PC-9 (cell line): ENCODE measurements at regions not wholly inside any gene's neighbourhood (a gene's known extent, or its start where the extent isn't known, plus 50 kb on each side); places are given as distances from the start of the nearest gene placed in this dataset.

Source experiments
- BruUV-seq: library from RNA; stranded (reverse); fragments of 400-500 nt; replicated peaks from 2 replicates; lab custom pipeline; 2021; lab: Mats Ljungman, UMichigan
- CTCF ChIA-PET: fragments of 300-600 bp; sonication (Branson Sonifier 250); formaldehyde crosslinking; loops from one replicate; lab custom pipeline; 2022; ENCODE audit warnings: antibody characterized with exemption; lab: Charles Lee
- POLR2A ChIA-PET: fragments of 300-600 bp; sonication (Branson Sonifier 250); formaldehyde crosslinking; loops from one replicate; lab custom pipeline; 2022; ENCODE audit warnings: antibody characterized with exemption; ENCODE audit not compliant: unreplicated experiment; lab: Charles Lee
- DNase-seq, 2 experiments: peaks; one replicate each; pipeline versions ENCODE4 v3.0.0 to v3.0.0-alpha.2; 2015 to 2022; ENCODE audit warnings: mixed read lengths in 1 of 2
- H2AFZ ChIP-seq: fragments of 200-600 bp; sonication (generic); 2 replicates; pipeline ENCODE4 v1.8.1; 2017; ENCODE audit warnings: antibody characterized with exemption
- H3F3A ChIP-seq: fragments of 200-600 bp; sonication (generic); 2 replicates; pipeline ENCODE4 v1.8.1; 2017; ENCODE audit warnings: antibody characterized with exemption, mild to moderate bottlenecking, low read depth; ENCODE audit not compliant: insufficient read depth
- H3K27ac ChIP-seq: fragments of 200-600 bp; sonication (generic); 2 replicates; pipeline ENCODE4 v1.6.1; 2016; ENCODE audit warnings: mixed run types
- H3K27me3 ChIP-seq: fragments of 200-600 bp; sonication (generic); 2 replicates; pipeline ENCODE4 v1.6.1; 2016; ENCODE audit warnings: low read depth, mixed run types; ENCODE audit not compliant: insufficient read depth
- H3K36me3 ChIP-seq: fragments of 200-600 bp; sonication (generic); 2 replicates; pipeline ENCODE4 v1.6.1; 2016; ENCODE audit warnings: low read depth, mixed run types
- H3K4me1 ChIP-seq: fragments of 200-600 bp; sonication (generic); replicated peaks from 2 replicates; pipeline ENCODE4 v1.6.1; 2016; ENCODE audit warnings: mixed run types; ENCODE audit not compliant: insufficient read depth
- H3K4me2 ChIP-seq: fragments of 200-600 bp; sonication (generic); 2 replicates; pipeline ENCODE4 v1.6.1; 2017; ENCODE audit warnings: mixed run types
- H3K4me3 ChIP-seq: fragments of 200-600 bp; sonication (generic); 2 replicates; pipeline ENCODE4 v1.6.1; 2016; ENCODE audit warnings: mixed run types
- H3K79me2 ChIP-seq: fragments of 200-600 bp; sonication (generic); 2 replicates; pipeline ENCODE4 v1.6.1; 2017; ENCODE audit warnings: low read depth, mixed run types
- H3K9me2 ChIP-seq: fragments of 200-600 bp; sonication (generic); 2 replicates; pipeline ENCODE4 v1.8.1; 2017; ENCODE audit warnings: mild to moderate bottlenecking; ENCODE audit not compliant: insufficient read depth
- H3K9me3 ChIP-seq: fragments of 200-600 bp; sonication (generic); 2 replicates; pipeline ENCODE4 v1.8.1; 2016; ENCODE audit warnings: low read depth; ENCODE audit not compliant: insufficient read depth
- H4K20me1 ChIP-seq: fragments of 200-600 bp; sonication (generic); 2 replicates; pipeline ENCODE4 v1.8.1; 2017; ENCODE audit not compliant: insufficient read depth
- CTCF ChIP-seq: fragments of 200-600 bp; sonication (generic); conservative IDR thresholded peaks from 2 replicates; pipeline ENCODE4 v1.6.1; 2017; ENCODE audit warnings: mixed run types, antibody characterized with exemption, mild to moderate bottlenecking, moderate library complexity
- EZH2 ChIP-seq: fragments of 200-600 bp; sonication (generic); IDR thresholded peaks from 2 replicates; pipeline ENCODE4 v1.8.0; 2017; ENCODE audit warnings: antibody characterized with exemption, low read depth
- intact Hi-C: fragments of 100-400 bp; cut with micrococcal nuclease; formaldehyde crosslinking; loops from one replicate; pipeline ENCODE4 v1.10.0; 2022; ENCODE audit not compliant: unreplicated experiment

- intact Hi-C loops, result no loop called here
- CTCF ChIA-PET, result no interaction called here
- BruUV-seq, result no TSS peak
- Histone ChIP-seq H3F3A (no peaks in the 10 kb centered on the region), H3K9me3 (peaks cover 15% of the 10 kb centered on the region; the same call in 1 of the 2 replicates), H3K27me3 (no peaks in the 10 kb centered on the region), H4K20me1 (no peaks in the 10 kb centered on the region), H3K36me3 (no peaks in the 10 kb centered on the region), H3K4me1 (peaks cover 11% of the 10 kb centered on the region), H3K9me2 (peaks cover 7% of the 10 kb centered on the region; the same call in 1 of the 2 replicates), H3K4me2 (no peak overlapping the region), H3K27ac (no peak overlapping the region), H3K79me2 (no peaks in the 10 kb centered on the region), H3K4me3 (no peak overlapping the region), H2AFZ (no peak overlapping the region)
- no peak for TF ChIP-seq EZH2
- no peak for DNase-seq
- POLR2A ChIA-PET, result no interaction called here
These were observed 312.7 kb upstream of the SP8 start for GRCh38 chr7:21099432-21099831.

- no peaks in the 10 kb centered on the region for H3K79me2 ChIP-seq
These were observed 313.3 kb upstream of the SP8 start for GRCh38 chr7:21099955-21100354.

GRCh38 chr7:21101541-21101940 is 314.9 kb upstream of the SP8 start:
- no peak for DNase-seq
- peaks cover 4% of the 10 kb centered on the region; the same call in 1 of the 2 replicates for H3F3A ChIP-seq
- H3K4me1 ChIP-seq, result peaks cover 23% of the 10 kb centered on the region
- no peaks in the 10 kb centered on the region for H3K27me3 ChIP-seq
- H3K4me2 ChIP-seq, result no peak overlapping the region
- ChIA-PET POLR2A (no interaction called here), CTCF (no interaction called here)
- H4K20me1 ChIP-seq, result no peaks in the 10 kb centered on the region
- H3K27ac ChIP-seq, result no peak overlapping the region
- no peak overlapping the region for H3K4me3 ChIP-seq
- H2AFZ ChIP-seq, result no peak overlapping the region
- no TSS peak for BruUV-seq
- intact Hi-C loops, result no loop called here
- peaks cover 15% of the 10 kb centered on the region; the same call in 1 of the 2 replicates for H3K9me3 ChIP-seq
- H3K36me3 ChIP-seq, result no peaks in the 10 kb centered on the region
- no peaks in the 10 kb centered on the region for H3K79me2 ChIP-seq
- peaks cover 6% of the 10 kb centered on the region; the same call in 1 of the 2 replicates for H3K9me2 ChIP-seq
- TF ChIP-seq CTCF (no peak), EZH2 (no peak)

More at GRCh38 chr7:21099955-21100354, 313.3 kb upstream of the SP8 start:
- Histone ChIP-seq H2AFZ (no peak overlapping the region), H3K9me2 (peaks cover 7% of the 10 kb centered on the region; the same call in 1 of the 2 replicates), H3K27ac (no peak overlapping the region), H3K9me3 (peaks cover 15% of the 10 kb centered on the region; the same call in 1 of the 2 replicates), H3K4me3 (no peak overlapping the region), H3K4me2 (no peak overlapping the region), H3K27me3 (no peaks in the 10 kb centered on the region), H4K20me1 (no peaks in the 10 kb centered on the region), H3K36me3 (no peaks in the 10 kb centered on the region), H3K4me1 (peaks cover 11% of the 10 kb centered on the region), H3F3A (no peaks in the 10 kb centered on the region)
- DNase-seq, result no peak
- intact Hi-C loops, result no loop called here
- CTCF ChIA-PET, result no interaction called here
- BruUV-seq, result no TSS peak
- TF ChIP-seq EZH2 (no peak), CTCF (no peak)
- POLR2A ChIA-PET, result no interaction called here
